ENCODE measurements at regions not wholly inside any gene's neighbourhood (a gene's known extent, or its start where the extent isn't known, plus 50 kb on each side); places are given as distances from the start of the nearest gene placed in this dataset.

GRCh38 chr17:21530311-21530710, 154.2 kb downstream of the KCNJ12 start:
- TF ChIP-seq CTCF (IDR thresholded peaks at IDR 0.05; ENCODE audit: low read length) (no peak), EZH2 (optimal IDR thresholded peaks at IDR 0.05; ENCODE audit: low read depth, low read length) (no peak), EZH2phosphoT487 (IDR thresholded peaks at IDR 0.05; ENCODE audit: low read length) (no peak)
